Inflammatory macrophage (primary cell): ENCODE measurements at regions not wholly inside any gene's neighbourhood (a gene's known extent, or its start where the extent isn't known, plus 50 kb on each side); places are given as distances from the start of the nearest gene placed in this dataset.
A peak's percentile ranks its signal among the peaks of the same experiment; 100 is the strongest.
"Not testable (repeated sequence)": the region's sequence is repeated elsewhere in the genome, so short reads cannot be mapped to it uniquely, and the experiment has no call there.

ENCODE experiments used
- DNase-seq, 2 donors: peaks; one replicate each; pipeline ENCODE4 v3.0.0-alpha.2; 2020 to 2022

DNA sequence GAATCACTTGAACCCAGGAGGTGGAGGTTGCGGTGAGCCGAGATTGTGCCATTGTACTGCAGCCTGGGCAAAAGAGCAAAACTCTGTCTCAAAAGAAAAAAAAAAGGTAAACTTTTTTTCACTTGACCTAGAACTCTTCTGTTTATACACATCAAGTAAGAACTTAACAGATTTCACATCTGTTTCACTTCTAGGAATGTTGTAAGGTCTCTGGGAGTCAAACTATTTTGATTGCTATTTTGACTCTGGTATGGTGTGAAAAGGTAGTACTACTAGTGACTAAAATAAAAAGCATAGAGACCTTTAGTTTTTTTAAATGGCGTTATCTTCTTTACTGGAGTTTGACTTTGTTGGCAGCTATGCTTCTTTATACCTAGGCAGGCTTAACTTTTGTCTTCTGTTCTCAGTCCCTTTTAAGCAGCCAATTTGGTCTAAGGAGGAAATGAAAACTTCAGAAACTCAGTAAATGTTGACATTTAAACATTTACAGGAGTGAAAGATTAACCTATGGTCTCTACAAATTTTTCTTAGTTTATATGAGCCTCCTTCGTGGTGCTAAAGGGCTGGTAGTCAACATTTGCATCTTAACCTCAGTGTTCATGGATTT, 84.7 kb downstream of the METTL2B start:
- DNase-seq, result not testable (repeated sequence)

DNA sequence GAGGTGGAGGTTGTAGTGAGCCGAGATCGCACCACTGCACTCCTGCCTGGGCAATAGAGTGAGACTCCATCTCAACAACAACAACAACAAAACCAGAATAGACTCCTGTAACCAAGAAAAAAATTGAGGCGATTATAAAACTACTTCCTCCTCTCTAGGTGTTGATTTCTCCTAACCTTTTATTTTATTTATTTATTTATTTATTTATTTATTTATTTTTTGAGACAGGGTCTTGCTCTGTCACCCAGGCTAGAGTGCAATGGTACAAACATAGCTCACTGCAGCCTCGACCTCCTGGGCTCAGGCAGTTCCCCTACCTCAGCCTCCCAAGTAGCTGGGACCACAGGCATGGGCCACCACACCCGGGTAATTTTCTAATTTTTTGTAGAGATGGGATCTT, 86.2 kb downstream of the METTL2B start:
- DNase-seq, result not testable (repeated sequence)

DNA sequence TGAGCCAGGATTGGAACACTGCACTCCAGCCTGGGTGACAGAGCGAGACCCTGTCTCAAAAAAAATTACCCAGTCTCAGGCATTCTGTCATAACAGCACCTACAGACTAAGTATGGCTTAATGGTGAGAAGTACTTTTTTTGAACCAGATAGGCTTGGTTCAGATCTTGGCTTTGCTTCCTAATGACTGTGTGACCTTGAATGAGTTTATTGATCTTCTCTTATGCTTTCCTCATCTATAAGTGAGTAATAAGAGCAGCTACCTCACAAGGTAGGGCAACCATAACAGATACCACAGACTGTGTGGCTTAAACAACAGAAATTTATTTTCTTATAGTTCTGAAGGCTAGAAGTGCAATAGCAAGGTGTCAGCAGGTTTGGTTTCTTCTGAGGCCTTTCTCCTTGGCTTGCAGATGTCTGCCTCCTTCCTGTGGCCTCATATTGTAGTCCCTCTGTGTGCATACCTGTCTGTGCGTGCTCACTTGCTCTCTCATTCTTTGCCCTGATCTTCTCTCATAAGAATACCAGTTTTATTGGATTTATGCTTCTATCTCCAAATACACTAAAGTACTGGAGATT, 87.7 kb downstream of the METTL2B start:
- DNase-seq, result not testable (repeated sequence)

DNA sequence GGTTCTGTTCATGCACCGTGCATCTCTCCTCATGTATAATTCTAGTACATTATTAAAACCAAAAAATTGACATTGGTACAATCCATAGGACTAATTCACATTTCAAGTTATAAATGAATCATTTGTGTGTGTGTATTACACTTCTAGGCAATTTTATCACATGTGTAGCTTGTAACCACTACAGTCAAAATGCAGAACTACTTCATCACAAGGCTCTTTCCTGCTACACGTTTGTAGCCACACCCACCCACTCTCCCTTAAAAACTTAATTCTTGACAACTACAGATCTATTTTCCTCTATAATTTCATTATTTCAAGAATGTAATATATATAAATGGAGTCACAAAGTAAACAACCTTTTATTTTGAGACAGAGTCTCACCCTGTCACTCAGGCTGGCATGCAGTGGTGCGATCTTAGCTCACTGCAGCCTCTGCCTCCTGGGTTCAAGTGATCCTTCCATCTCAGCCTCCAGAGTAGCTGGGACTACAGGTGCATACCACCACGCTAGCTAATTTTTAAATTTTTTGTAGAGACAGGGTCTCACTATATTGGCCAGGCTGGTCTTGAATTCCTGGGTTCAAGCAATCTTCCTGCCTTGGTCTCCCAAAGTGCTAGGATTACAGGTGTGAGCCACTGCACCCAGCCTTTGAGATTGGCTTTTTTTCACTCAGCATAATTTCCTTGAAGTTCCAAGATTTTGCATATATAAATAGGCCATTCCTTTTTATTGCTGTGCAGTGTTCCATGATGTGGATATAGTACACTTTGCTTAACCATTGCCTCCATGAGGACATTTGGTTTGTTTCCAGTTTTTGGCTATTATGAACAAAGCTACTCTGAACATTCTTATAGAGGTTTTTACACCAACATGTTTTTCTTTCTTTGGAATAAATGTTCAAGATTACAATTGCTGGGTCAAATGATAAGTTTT, 88.7 kb downstream of the METTL2B start:
- DNase-seq, result peak; percentile 53 to 58

DNA sequence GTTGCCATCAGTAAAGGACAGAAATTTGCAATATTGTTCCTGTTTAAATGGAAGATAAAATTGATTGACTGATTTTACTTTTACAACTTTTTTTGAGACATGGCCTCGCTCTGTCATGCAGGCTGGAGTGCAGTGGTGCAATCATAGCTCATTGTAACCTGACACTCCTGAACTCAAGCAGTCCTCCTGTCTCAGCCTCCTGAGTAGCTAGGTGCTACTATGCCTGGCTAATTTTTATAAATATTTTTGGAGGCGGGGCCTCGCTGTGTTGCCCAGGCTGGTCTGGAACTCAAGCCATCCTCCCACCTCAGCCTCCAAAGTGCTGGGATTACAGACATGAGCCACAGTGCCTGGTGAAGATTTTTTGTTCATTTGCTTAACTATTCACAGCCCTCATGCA, 96.8 kb upstream of the GARIN1A start:
- DNase-seq, result not testable (repeated sequence)

DNA sequence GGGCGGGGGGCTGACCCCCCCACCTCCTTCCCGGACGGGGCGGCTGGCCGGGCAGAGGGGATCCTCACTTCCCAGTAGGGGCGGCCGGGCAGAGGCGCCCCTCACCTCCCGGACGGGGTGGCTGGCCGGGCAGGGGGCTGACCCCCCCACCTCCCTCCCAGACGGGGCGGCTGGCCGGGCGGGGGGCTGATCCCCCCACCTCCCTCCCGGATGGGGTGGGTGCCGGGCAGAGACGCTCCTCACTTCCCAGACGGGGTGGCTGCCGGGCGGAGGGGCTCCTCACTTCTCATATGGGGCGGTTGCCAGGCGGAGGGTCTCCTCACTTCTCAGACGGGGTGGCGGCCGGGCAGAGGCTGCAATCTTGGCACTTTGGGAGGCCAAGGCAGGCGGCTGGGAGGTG, 95.1 kb upstream of the GARIN1A start:
- DNase-seq, result not testable (repeated sequence)

DNA sequence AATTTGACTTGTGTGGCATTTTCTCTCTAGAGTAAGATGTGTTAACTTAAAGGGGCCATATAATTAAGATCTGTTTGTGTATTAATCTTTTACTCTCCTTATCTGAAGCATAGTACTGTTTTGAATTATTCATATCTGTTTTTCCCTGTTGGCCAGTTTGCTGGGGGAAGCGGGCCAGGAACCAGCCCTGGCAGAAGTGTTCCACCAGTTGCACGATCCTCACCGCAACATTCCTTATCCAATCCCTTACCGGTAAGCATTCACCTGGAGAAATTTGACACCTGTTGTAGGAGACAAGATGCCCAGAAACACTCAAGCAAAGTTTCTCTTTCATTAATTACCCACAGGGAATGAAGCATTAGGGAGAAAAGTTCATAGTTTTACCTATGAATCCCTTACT, 92.2 kb upstream of the GARIN1A start:
- DNase-seq, result not testable (repeated sequence)

DNA sequence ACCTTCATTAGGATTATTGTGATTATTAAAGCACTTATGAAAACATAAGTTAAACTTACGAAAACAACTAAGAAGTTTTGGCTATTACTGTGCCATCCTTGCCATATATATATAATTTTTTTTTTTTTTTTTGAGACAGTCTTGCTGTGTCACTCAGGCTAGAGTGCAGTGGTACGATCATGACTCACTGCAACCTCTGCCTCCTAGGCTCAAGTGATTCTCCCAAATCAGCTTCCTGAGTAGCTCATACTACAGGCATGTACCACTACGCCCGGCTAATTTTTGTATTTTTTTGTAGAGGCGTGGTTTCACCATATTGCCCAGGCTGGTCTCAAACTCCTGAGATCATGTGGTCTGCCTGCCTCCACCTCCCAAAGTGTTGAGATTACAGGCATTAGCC, 91.0 kb upstream of the GARIN1A start:
- peak in 1 of 2 donors; percentile 27 for DNase-seq

DNA sequence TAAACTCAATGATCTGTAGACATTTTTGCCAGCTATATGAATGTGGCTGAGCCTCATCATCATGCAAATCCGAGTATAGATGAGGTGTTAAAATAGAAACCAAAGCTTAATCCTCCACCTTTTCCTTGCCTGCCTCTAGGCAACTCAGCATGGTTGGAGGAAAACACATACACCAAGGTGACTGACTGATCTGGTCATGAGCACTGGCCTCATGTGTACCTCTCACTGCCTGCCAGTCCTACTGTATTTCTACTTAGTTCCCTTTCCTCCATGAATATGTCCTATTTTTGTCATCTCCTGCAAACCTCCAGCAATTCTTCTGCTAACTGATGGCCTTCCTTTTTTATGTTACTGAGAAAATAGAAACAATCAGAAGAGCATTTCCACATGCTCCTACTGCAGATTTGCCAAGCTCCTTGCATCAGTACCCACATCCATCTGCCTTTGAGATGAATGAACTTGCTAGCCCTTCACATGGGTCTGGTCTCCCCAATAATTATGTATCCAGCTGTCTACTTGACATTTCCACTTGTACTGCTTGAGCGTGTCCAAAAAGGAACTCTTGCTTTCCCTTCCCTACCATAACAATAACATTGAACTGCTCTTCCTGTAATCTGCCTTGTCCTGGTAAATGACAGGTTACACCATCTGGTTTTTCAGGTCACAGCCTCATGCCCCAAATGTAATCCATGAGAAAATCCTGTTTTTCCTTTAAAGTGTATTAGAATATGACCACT, 90.1 kb upstream of the GARIN1A start:
- DNase-seq, result not testable (repeated sequence)

DNA sequence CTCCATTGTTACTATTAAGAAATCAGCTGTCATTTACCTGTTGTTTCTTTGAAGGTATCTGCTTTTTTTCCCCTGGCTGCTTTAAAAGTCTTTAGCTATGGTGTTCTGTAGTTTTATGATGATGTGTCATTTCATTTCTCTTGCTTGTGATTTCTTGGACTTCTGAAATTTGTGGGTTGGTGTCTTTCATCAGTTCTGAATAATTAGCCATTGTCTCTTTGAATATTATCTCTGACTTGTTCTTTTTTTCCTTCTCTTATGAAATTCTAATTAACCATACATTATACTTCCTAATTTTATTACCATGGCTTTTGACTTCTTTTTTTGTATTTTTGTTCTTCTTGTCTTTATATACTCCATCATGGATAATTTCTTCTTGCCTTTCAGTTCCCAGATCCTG, 85.4 kb upstream of the GARIN1A start:
- not testable (repeated sequence) for DNase-seq

DNA sequence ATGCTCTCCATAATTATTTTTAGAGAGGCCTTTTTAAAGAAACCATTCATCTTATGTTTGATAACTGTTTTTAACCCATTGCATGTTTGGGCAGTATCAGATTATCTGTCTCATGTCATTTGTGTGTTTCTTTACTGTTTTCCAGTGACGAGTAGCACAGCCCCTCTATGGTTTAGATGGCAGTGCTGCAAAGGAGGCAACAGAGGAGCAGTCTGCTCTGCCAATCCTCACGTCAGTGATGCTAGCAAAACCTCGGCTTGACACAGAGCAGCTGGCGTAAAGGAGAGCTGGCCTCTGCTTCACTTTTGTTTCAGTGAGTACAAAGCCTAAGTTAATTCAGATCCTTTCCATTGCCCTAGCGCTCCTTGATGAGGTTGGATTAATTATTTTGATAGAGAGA, 80.4 kb upstream of the GARIN1A start:
- DNase-seq, result no peak

DNA sequence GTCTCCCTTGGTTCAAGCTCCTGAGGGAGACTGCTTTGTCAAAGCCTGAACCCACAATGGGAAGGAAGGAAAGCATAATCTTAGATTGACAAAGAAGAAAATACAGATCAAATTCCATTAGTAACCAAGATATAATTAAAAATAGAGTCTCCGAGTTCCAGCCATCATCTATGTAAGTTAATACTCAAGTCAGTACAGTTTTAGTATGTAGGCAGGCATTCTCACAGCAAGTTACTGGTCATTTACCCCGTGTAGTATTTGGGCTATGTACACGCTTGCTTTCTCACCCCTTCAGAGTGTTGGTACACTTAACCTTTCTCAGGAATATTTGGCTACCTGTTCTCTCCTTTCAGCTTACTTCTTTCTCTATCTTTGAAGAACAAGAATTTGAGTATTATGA, 79.9 kb upstream of the GARIN1A start:
- DNase-seq, result not testable (repeated sequence)

DNA sequence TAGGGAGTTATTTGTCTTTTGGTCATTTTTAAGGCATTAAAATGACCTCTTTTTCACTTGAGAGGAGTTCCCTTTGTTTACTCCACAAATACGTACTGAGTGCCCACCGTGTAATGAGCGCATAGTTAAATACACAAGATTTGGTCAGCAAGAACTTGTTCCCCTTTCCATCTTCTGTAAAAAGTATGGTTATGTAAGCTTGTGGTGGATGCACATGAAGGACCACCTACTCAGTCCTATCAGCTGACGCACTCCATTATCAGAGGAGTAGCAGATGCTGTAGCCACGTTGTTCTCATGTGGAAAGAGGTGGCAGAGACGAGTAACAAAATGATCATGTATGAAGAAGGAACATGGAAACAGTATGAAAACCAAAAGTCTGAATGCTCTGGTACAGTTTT, 78.0 kb upstream of the GARIN1A start:
- DNase-seq, result peak; percentile 90 to 94

DNA sequence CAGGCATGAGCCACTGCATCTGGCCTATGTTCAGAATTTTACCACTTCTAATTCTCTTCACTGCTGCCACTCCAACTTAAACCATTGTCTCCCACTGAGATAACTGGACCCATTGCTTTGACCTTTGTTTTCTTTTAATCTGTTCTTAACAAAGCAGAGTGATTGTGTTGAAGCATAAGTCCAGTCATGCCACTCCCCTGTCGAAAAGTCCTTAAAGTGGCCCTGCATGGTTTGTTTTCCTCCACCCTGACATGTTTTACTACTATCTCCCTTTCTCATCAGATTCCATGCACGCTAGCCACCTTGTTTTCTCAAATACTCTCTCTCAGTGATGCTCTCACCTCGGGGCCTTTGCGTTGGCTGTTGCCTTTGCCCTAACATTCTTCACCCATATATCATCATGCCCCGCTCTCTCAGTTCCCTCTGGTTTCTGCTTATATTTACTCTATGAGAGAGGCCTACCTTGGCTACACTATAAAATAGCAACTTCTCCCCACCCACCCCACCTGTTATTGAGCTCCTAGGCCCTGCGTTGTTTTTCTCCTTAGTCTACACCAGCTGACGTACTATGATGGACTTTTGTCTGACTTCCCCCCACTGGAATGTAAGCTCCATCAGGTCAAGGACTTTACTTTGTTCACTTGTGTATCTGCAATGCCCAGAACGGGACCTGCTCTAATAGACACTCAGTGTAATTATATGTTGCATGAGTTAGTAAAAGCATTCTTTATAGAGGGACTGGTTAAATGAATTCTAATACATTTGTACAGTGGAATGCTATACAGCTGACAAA, 75.6 kb upstream of the GARIN1A start:
- DNase-seq, result not testable (repeated sequence)

DNA sequence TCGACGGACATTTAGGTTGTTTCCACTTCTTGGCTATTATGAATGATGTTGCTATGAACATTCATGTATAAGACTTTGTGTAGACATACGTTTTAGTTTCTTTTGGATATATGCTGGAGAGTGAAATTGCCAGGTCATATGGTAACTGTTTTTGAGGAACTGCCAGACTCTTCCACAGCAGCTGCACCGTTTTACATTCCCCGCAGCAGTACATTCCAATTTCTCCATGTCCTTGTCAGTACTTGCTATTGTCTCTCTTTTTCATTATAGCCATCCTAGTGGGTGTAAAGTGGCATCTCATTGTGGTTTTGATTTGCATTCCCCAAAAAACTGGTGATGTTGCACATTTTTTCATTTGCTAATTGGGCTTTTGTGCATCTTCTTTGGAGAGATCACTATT, 73.1 kb upstream of the GARIN1A start:
- DNase-seq, result not testable (repeated sequence)

DNA sequence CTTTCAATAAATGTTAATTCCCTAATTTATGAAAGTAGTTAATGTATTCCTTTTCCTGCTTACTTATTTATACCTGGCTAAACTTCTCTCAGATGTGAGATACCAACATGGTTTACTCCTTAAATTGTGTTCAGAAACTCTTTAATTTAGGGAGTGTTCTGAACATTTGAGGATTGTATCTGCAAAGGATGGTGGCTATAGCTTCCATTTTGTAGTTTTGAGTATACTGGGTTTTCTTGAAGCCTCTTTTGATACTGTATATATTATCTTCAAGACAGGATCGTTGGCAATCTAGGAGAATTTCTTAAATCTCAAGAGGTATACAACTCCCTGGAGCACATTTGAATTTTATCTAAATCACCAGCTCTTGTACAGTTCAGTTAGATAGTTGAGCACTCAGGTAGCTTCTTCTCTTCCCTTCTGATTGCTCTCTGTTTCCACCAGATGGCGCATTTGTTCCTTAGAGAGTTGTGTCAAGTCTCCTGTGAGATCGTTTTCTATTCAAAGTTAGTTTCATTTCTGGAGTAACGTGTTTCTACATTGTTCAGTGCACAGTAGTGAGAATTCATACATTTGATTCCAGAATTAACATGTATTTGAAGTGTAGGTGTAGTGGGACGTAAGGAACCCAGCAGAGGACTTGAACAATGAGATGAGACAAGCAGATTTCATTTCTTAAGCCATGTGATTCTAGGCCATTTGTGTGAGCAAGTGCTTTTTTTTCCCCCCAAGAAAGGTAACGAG, 63.2 kb upstream of the GARIN1A start:
- peak in 1 of 2 donors; percentile 30 for DNase-seq

DNA sequence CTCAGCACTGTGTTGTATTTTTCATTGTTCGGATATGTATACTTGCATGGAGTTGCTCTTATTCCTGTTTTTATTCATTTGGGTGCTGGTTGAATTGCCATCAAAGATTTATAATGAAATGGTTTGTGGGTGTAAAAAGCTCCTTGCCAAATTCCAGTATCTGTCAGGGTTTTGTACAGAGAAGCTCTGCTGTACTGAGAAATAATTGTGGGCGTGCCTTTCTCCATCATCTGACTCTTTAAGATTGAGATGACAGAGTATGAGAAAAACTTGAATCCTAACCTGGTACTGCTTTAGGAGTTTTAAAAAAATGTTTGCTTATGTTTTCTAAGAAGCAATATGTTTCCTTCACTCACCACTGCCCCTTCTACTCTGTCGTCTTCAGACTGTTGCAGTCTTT, 58.7 kb upstream of the GARIN1A start:
- not testable (repeated sequence) for DNase-seq

DNA sequence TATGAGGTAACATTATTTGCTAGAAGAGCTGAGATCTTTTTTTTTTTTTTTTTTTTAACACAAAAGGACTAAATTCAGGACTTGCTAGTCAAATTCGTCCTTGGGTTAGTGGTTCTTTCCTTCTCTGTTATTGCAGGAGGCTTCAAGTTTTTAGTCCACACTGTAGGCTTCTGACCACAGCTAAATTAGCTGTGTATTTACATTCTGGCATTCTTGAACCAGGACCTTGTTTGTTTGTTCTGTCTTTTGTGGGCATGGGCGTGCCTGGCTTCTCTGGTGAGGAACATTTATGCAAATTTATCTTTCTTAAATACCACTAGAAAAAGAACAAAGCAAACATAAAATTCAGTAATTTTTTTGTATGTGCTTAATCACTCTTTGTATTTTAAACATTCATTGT, 57.3 kb upstream of the GARIN1A start:
- not testable (repeated sequence) for DNase-seq

DNA sequence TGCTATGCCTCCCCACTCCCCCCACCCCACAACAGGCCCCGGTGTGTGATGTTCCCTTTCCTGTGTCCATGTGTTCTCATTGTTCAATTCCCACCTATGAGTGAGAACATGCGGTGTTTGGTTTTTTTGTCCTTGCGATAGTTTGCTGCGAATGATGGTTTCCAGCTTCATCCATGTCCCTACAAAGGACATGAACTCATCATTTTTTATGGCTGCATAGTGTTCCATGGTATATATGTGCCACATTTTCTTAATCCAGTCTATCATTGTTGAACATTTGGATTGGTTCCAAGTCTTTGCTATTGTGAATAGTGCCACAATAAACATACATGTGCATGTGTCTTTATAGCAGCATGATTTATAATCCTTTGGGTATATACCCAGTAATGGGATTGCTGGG, 55.3 kb upstream of the GARIN1A start:
- not testable (repeated sequence) for DNase-seq
